BLaER1 (cell line): ENCODE measurements at regions not wholly inside any gene's neighbourhood (a gene's known extent, or its start where the extent isn't known, plus 50 kb on each side); places are given as distances from the start of the nearest gene placed in this dataset.

Source experiments
- H3K27ac ChIP-seq: shearing (Covaris generic); formaldehyde crosslinking; 2 replicates; pipeline ENCODE4 v1.8.1; 2022
- H3K27me3 ChIP-seq: shearing (Covaris generic); formaldehyde crosslinking; 2 replicates; pipeline ENCODE4 v1.8.1; 2022
- H3K36me3 ChIP-seq: shearing (Covaris generic); formaldehyde crosslinking; 2 replicates; pipeline ENCODE4 v1.8.1; 2022
- H3K4me1 ChIP-seq: shearing (Covaris generic); formaldehyde crosslinking; 2 replicates; pipeline ENCODE4 v1.8.1; 2022
- H3K4me2 ChIP-seq: shearing (Covaris generic); formaldehyde crosslinking; 2 replicates; pipeline ENCODE4 v1.8.1; 2022
- H3K4me3 ChIP-seq: shearing (Covaris generic); formaldehyde crosslinking; 2 replicates; pipeline ENCODE4 v1.8.1; 2022
- H3K9ac ChIP-seq: shearing (Covaris generic); formaldehyde crosslinking; 2 replicates; pipeline ENCODE4 v1.8.1; 2022
- H3K9me3 ChIP-seq: shearing (Covaris generic); formaldehyde crosslinking; 2 replicates; pipeline ENCODE4 v1.8.1; 2022
- H4K20me1 ChIP-seq: shearing (Covaris generic); formaldehyde crosslinking; 2 replicates; pipeline ENCODE4 v1.8.1; 2022
- Cebpa-rat ChIP-seq: shearing (Covaris generic); IDR thresholded peaks from 2 replicates; pipeline ENCODE4 v1.8.1; 2022

- Histone ChIP-seq H3K36me3 (no peaks in the 10 kb centered on the region), H3K4me3 (no peak overlapping the region), H3K9ac (no peak overlapping the region), H3K27me3 (no peaks in the 10 kb centered on the region), H3K27ac (no peak overlapping the region), H4K20me1 (no peaks in the 10 kb centered on the region), H3K4me2 (no peak overlapping the region), H3K9me3 (no peaks in the 10 kb centered on the region), H3K4me1 (peaks cover 6% of the 10 kb centered on the region)
- no peak for TF ChIP-seq Cebpa-rat
These were observed 185.3 kb upstream of the GDF10 start for GRCh38 chr10:47114680-47115186.

GRCh38 chr10:47115322-47115721, 184.7 kb upstream of the GDF10 start:
- no peak overlapping the region for H3K4me2 ChIP-seq
- no peak overlapping the region for H3K27ac ChIP-seq
- no peaks in the 10 kb centered on the region for H4K20me1 ChIP-seq
- H3K4me1 ChIP-seq: peaks cover 6% of the 10 kb centered on the region
- H3K36me3 ChIP-seq: no peaks in the 10 kb centered on the region
- no peaks in the 10 kb centered on the region for H3K9me3 ChIP-seq
- no peak overlapping the region for H3K4me3 ChIP-seq
- no peak for TF ChIP-seq Cebpa-rat
- no peaks in the 10 kb centered on the region for H3K27me3 ChIP-seq
- no peak overlapping the region for H3K9ac ChIP-seq

- TF ChIP-seq Cebpa-rat: no peak
- Histone ChIP-seq H3K27ac (no peak overlapping the region), H3K4me2 (no peak overlapping the region), H3K9me3 (no peaks in the 10 kb centered on the region), H3K4me3 (no peak overlapping the region), H3K9ac (no peak overlapping the region), H3K36me3 (no peaks in the 10 kb centered on the region), H3K27me3 (no peaks in the 10 kb centered on the region), H4K20me1 (no peaks in the 10 kb centered on the region), H3K4me1 (no peaks in the 10 kb centered on the region)
These were observed 183.6 kb upstream of the GDF10 start for GRCh38 chr10:47116445-47116844.

- H3K9ac ChIP-seq: no peak overlapping the region
- H3K27ac ChIP-seq: no peak overlapping the region
- H3K27me3 ChIP-seq: no peaks in the 10 kb centered on the region
- no peak overlapping the region for H3K4me3 ChIP-seq
- no peak for TF ChIP-seq Cebpa-rat
- H4K20me1 ChIP-seq: no peaks in the 10 kb centered on the region
- H3K4me1 ChIP-seq: no peaks in the 10 kb centered on the region
- no peaks in the 10 kb centered on the region for H3K9me3 ChIP-seq
- H3K36me3 ChIP-seq: no peaks in the 10 kb centered on the region
- no peak overlapping the region for H3K4me2 ChIP-seq
These were observed 181.7 kb upstream of the GDF10 start for GRCh38 chr10:47118326-47118725.

GRCh38 chr10:47121336-47121735, 178.7 kb upstream of the GDF10 start:
- Histone ChIP-seq H3K27me3 (no peaks in the 10 kb centered on the region), H3K27ac (no peak overlapping the region), H3K4me3 (no peak overlapping the region), H4K20me1 (no peaks in the 10 kb centered on the region), H3K4me1 (no peaks in the 10 kb centered on the region), H3K9me3 (no peaks in the 10 kb centered on the region), H3K36me3 (no peaks in the 10 kb centered on the region), H3K9ac (no peak overlapping the region), H3K4me2 (no peak overlapping the region)
- no peak for TF ChIP-seq Cebpa-rat

- no peak overlapping the region for H3K9ac ChIP-seq
- peaks cover 5% of the 10 kb centered on the region; the same call in 1 of the 2 replicates for H3K4me1 ChIP-seq
- no peak for TF ChIP-seq Cebpa-rat
- no peak overlapping the region for H3K27ac ChIP-seq
- H3K9me3 ChIP-seq: no peaks in the 10 kb centered on the region
- no peaks in the 10 kb centered on the region for H3K36me3 ChIP-seq
- H3K27me3 ChIP-seq: no peaks in the 10 kb centered on the region
- H4K20me1 ChIP-seq: no peaks in the 10 kb centered on the region
- no peak overlapping the region for H3K4me2 ChIP-seq
- no peak overlapping the region for H3K4me3 ChIP-seq
These were observed 176.2 kb upstream of the GDF10 start for GRCh38 chr10:47123716-47124288.

- peaks cover 5% of the 10 kb centered on the region; the same call in 1 of the 2 replicates for H3K4me1 ChIP-seq
- H3K27ac ChIP-seq: no peak overlapping the region
- no peaks in the 10 kb centered on the region for H3K9me3 ChIP-seq
- H3K27me3 ChIP-seq: no peaks in the 10 kb centered on the region
- no peaks in the 10 kb centered on the region for H4K20me1 ChIP-seq
- no peaks in the 10 kb centered on the region for H3K36me3 ChIP-seq
- no peak for TF ChIP-seq Cebpa-rat
- H3K9ac ChIP-seq: no peak overlapping the region
- H3K4me3 ChIP-seq: no peak overlapping the region
- H3K4me2 ChIP-seq: no peak overlapping the region
These were observed 172.7 kb upstream of the GDF10 start for GRCh38 chr10:47127188-47127785.

- no peaks in the 10 kb centered on the region for H3K36me3 ChIP-seq
- H4K20me1 ChIP-seq: no peaks in the 10 kb centered on the region
- H3K27ac ChIP-seq: no peak overlapping the region
- no peak for TF ChIP-seq Cebpa-rat
- H3K4me3 ChIP-seq: no peak overlapping the region
- H3K27me3 ChIP-seq: no peaks in the 10 kb centered on the region
- no peak overlapping the region for H3K9ac ChIP-seq
- no peak overlapping the region for H3K4me2 ChIP-seq
- H3K9me3 ChIP-seq: no peaks in the 10 kb centered on the region
- H3K4me1 ChIP-seq: peaks cover 5% of the 10 kb centered on the region; the same call in 1 of the 2 replicates
These were observed 169.5 kb upstream of the GDF10 start for GRCh38 chr10:47130491-47130890.

GRCh38 chr10:47133871-47134570, 166.0 kb upstream of the GDF10 start:
- Histone ChIP-seq H3K9me3 (no peaks in the 10 kb centered on the region), H3K4me3 (no peak overlapping the region), H3K4me2 (no peak overlapping the region), H3K27ac (no peak overlapping the region), H3K9ac (no peak overlapping the region), H3K36me3 (no peaks in the 10 kb centered on the region), H4K20me1 (no peaks in the 10 kb centered on the region), H3K27me3 (no peaks in the 10 kb centered on the region), H3K4me1 (no peaks in the 10 kb centered on the region)
- TF ChIP-seq Cebpa-rat: no peak

GRCh38 chr10:47136866-47137265, 163.1 kb upstream of the GDF10 start:
- H3K4me2 ChIP-seq: no peak overlapping the region
- no peaks in the 10 kb centered on the region for H3K27me3 ChIP-seq
- TF ChIP-seq Cebpa-rat: no peak
- H3K9ac ChIP-seq: no peak overlapping the region
- no peaks in the 10 kb centered on the region for H3K4me1 ChIP-seq
- no peak overlapping the region for H3K4me3 ChIP-seq
- no peaks in the 10 kb centered on the region for H4K20me1 ChIP-seq
- no peaks in the 10 kb centered on the region for H3K36me3 ChIP-seq
- no peak overlapping the region for H3K27ac ChIP-seq
- H3K9me3 ChIP-seq: no peaks in the 10 kb centered on the region
